GM19351 (cell line): ENCODE measurements at regions not wholly inside any gene's neighbourhood (a gene's known extent, or its start where the extent isn't known, plus 50 kb on each side); places are given as distances from the start of the nearest gene placed in this dataset.

Source experiments
- ATAC-seq: cut with Tn5 transposase; IDR thresholded peaks from one replicate; pipeline ENCODE4 v1.9.1; 2021; ENCODE audit warnings: mild to moderate bottlenecking, moderate library complexity; ENCODE audit not compliant: unreplicated experiment

- no peak for ATAC-seq
Observed at GRCh38 chr9:14520341-14520740, 172.9 kb downstream of the ZDHHC21 start.

- no peak for ATAC-seq
Observed at GRCh38 chr9:14517154-14517906, 175.9 kb downstream of the ZDHHC21 start.

- no peak for ATAC-seq
Observed at GRCh38 chr9:14516656-14517055, 176.6 kb downstream of the ZDHHC21 start.

- no peak for ATAC-seq
Observed at GRCh38 chr9:14515571-14516198, 177.5 kb downstream of the ZDHHC21 start.

GRCh38 chr9:14515049-14515448, 178.2 kb downstream of the ZDHHC21 start:
- no peak for ATAC-seq

GRCh38 chr9:14512942-14513341, 180.3 kb downstream of the ZDHHC21 start:
- no peak for ATAC-seq

- ATAC-seq: peak; percentile 91
Observed at GRCh38 chr9:14511452-14511851, 181.8 kb downstream of the ZDHHC21 start.

- ATAC-seq: peak; percentile 53
Observed at GRCh38 chr9:14508884-14509283, 184.3 kb downstream of the ZDHHC21 start.

- ATAC-seq: no peak
Observed at GRCh38 chr9:14501366-14501765, 187.4 kb upstream of the NFIB start.

GRCh38 chr9:14500705-14501104, 186.8 kb upstream of the NFIB start:
- peak; percentile 89 for ATAC-seq

GRCh38 chr9:14499976-14500375, 186.0 kb upstream of the NFIB start:
- ATAC-seq: no peak

- ATAC-seq: no peak
Observed at GRCh38 chr9:14498824-14499223, 184.9 kb upstream of the NFIB start.

- no peak for ATAC-seq
Observed at GRCh38 chr9:14497476-14497875, 183.5 kb upstream of the NFIB start.

- no peak for ATAC-seq
Observed at GRCh38 chr9:14488421-14489190, 174.7 kb upstream of the NFIB start.

GRCh38 chr9:14487547-14488185, 173.7 kb upstream of the NFIB start:
- ATAC-seq: no peak

- no peak for ATAC-seq
Observed at GRCh38 chr9:14485366-14485765, 171.4 kb upstream of the NFIB start.

- ATAC-seq: no peak
Observed at GRCh38 chr9:14482856-14483255, 168.9 kb upstream of the NFIB start.

GRCh38 chr9:14480526-14480925, 166.6 kb upstream of the NFIB start:
- ATAC-seq: no peak

- ATAC-seq: peak; percentile 78
Observed at GRCh38 chr9:14479163-14479560, 165.2 kb upstream of the NFIB start.

GRCh38 chr9:14478175-14479162, 164.5 kb upstream of the NFIB start:
- ATAC-seq: no peak
